Ovary (tissue), 7 donors: ENCODE measurements at regions not wholly inside any gene's neighbourhood (a gene's known extent, or its start where the extent isn't known, plus 50 kb on each side); places are given as distances from the start of the nearest gene placed in this dataset.

ENCODE experiments used
- DNase-seq, 5 donors: peaks; one replicate each; pipeline ENCODE4 v3.0.0-alpha.2; 2019 to 2020
- H3K27ac ChIP-seq, 2 donors: fragments of 200-600 bp; one replicate each; pipeline versions ENCODE4 v1.5.1 to v1.8.0; 2019 to 2022
- H3K27me3 ChIP-seq: fragments of 200-600 bp; one replicate; pipeline ENCODE4 v1.8.0; 2022
- H3K36me3 ChIP-seq: fragments of 200-600 bp; sonication (generic); one replicate; pipeline ENCODE4 v1.5.1; 2019
- H3K4me1 ChIP-seq: one replicate; pipeline ENCODE4 v1.8.1; 2013; ENCODE audit warnings: mild to moderate bottlenecking, moderate library complexity; ENCODE audit not compliant: insufficient read depth
- H3K4me3 ChIP-seq: fragments of 200-600 bp; sonication (generic); one replicate; pipeline ENCODE4 v1.5.1; 2017
- H3K9me3 ChIP-seq, 2 donors: fragments of 200-600 bp in 1 of 2; sonication (generic) in 1 of 2; one replicate each; pipeline versions ENCODE4 v1.5.1 to v1.8.1; 2013 to 2019; ENCODE audit warnings: mild to moderate bottlenecking in 1 of 2, moderate library complexity in 1 of 2
- CTCF ChIP-seq, 3 donors: fragments of 450-650 bp in 2 of 3; fragments of 200-600 bp in 1 of 3; IDR thresholded peaks; one replicate each; pipeline versions ENCODE4 v1.5.1 to v1.8.0; 2016 to 2022; ENCODE audit warnings: antibody characterized with exemption in 3 of 3, mild to moderate bottlenecking in 1 of 3
- EP300 ChIP-seq: sonication (generic); formaldehyde crosslinking; IDR thresholded peaks from one replicate; pipeline ENCODE4 v1.6.1; 2017; ENCODE audit warnings: antibody characterized with exemption
- POLR2A ChIP-seq: fragments of 450-650 bp; IDR thresholded peaks from one replicate; pipeline ENCODE4 v1.6.1; 2017; ENCODE audit warnings: antibody characterized with exemption, mild to moderate bottlenecking, moderate library complexity
- WGBS, 3 donors: extraction: QIAGEN DNeasy Blood & Tissue Kit in 1 of 3; methylation state at CpG; one replicate each; pipeline versions ENCODE4 v1.1.5 to v1.1.7; 2013 to 2017; 5-methylcytosine and 5-hydroxymethylcytosine counted together
- intact Hi-C, 4 donors: fragments of 100-400 bp; cut with DNase I; formaldehyde crosslinking; loops; one replicate each; pipeline versions ENCODE4 v1.11.0 to v1.15.1; 2022 to 2023
- donor health status: DM: no; HTN: no; CAD: no; lungs with moderate emphysema.
- donor health status: DM: no; HTN: no; CAD: no.
- donor health status: Bipolar disorder and iron deficiency.
- donor health status: DM: no; HTN: no; CAD: no.
- donor health status: DM: yes; HTN: yes; CAD: no.

GRCh38 chr5:87069311-87069710 lies 198.4 kb upstream of the RASA1 start:
- Histone ChIP-seq H3K36me3 (no peaks in the 10 kb centered on the region), H3K27me3 (no peaks in the 10 kb centered on the region), H3K4me3 (no peak overlapping the region), H3K9me3 (no peaks in the 10 kb centered on the region), H3K27ac (no peak overlapping the region), H3K4me1 (no peaks in the 10 kb centered on the region)
- no peak for DNase-seq
- TF ChIP-seq CTCF (IDR thresholded peaks at IDR 0.05) (no peak), POLR2A (no peak), EP300 (no peak)
- intact Hi-C loops: no loop called here
- WGBS, 3 donors: 78 to 87% (median 80%) methylated on average over 2 of the region's 2 CpGs

- H3K4me1 ChIP-seq: no peaks in the 10 kb centered on the region
- no peak overlapping the region for H3K27ac ChIP-seq
- no peaks in the 10 kb centered on the region for H3K9me3 ChIP-seq
- no peaks in the 10 kb centered on the region for H3K27me3 ChIP-seq
- no peaks in the 10 kb centered on the region for H3K36me3 ChIP-seq
- H3K4me3 ChIP-seq: no peak overlapping the region
- TF ChIP-seq POLR2A (no peak), CTCF (IDR thresholded peaks at IDR 0.05) (no peak), EP300 (no peak)
- DNase-seq: no peak
- intact Hi-C loops: no loop called here
- 24 to 27% (median 27%) methylated on average over 3 of the region's 3 CpGs for WGBS, 3 donors
Measured at GRCh38 chr5:87069974-87070608, 197.6 kb upstream of the RASA1 start.

GRCh38 chr5:87074072-87074471 lies 193.6 kb upstream of the RASA1 start:
- TF ChIP-seq CTCF (IDR thresholded peaks at IDR 0.05): no peak
- TF ChIP-seq POLR2A: no peak
- TF ChIP-seq EP300: no peak
- no peak for DNase-seq
- Histone ChIP-seq H3K36me3 (no peaks in the 10 kb centered on the region), H3K4me1 (no peaks in the 10 kb centered on the region), H3K9me3 (no peaks in the 10 kb centered on the region), H3K4me3 (no peak overlapping the region), H3K27me3 (no peaks in the 10 kb centered on the region), H3K27ac (no peak overlapping the region)
- intact Hi-C loops: no loop called here
- WGBS, 3 donors: 89 to 91% (median 91%) methylated on average over 2 of the region's 2 CpGs

- WGBS, 3 donors: 71 to 81% (median 73%) methylated on average over 2 of the region's 2 CpGs
- intact Hi-C loops: no loop called here
- no peak overlapping the region for H3K27ac ChIP-seq
Measured at GRCh38 chr5:87074934-87075541, 192.6 kb upstream of the RASA1 start.

More at GRCh38 chr5:87074934-87075541, 192.6 kb upstream of the RASA1 start:
- Histone ChIP-seq H3K36me3 (no peaks in the 10 kb centered on the region), H3K27me3 (no peaks in the 10 kb centered on the region), H3K4me3 (no peak overlapping the region), H3K4me1 (no peaks in the 10 kb centered on the region), H3K9me3 (no peaks in the 10 kb centered on the region)
- TF ChIP-seq CTCF (IDR thresholded peaks at IDR 0.05) (no peak), POLR2A (no peak), EP300 (no peak)
- DNase-seq: no peak
